NB4 (cell line): ENCODE measurements at regions not wholly inside any gene's neighbourhood (a gene's known extent, or its start where the extent isn't known, plus 50 kb on each side); places are given as distances from the start of the nearest gene placed in this dataset.
A peak's percentile ranks its signal among the peaks of the same experiment; 100 is the strongest.

ENCODE experiments used
- DNase-seq: peaks from one replicate; pipeline ENCODE4 v3.0.0; 2010; ENCODE audit warnings: low read depth
- H3K4me3 ChIP-seq: one replicate; pipeline ENCODE4 v1.5.1; 2011; ENCODE audit warnings: mild to moderate bottlenecking, low read depth, low read length, moderate library complexity
- MYC ChIP-seq: IDR thresholded peaks from 2 replicates; pipeline ENCODE4 v1.6.1; 2011; ENCODE audit warnings: low read depth, low read length
- POLR2A ChIP-seq: IDR thresholded peaks from 2 replicates; pipeline ENCODE4 v1.6.1; 2011; ENCODE audit warnings: mild to moderate bottlenecking; ENCODE audit not compliant: insufficient read length; ENCODE audit errors: extremely low read depth
- TF ChIP-seq, protein P1 (sequence below): IDR thresholded peaks from 2 replicates; pipeline ENCODE4 v1.6.1; 2011; ENCODE audit warnings: low read depth, low read length
- TF ChIP-seq, protein P2 (sequence below): IDR thresholded peaks from one replicate; pipeline ENCODE4 v1.5.1; 2012; ENCODE audit warnings: low read depth, low read length

GRCh38 chrX:39189431-39189830 is 388.2 kb downstream of the MID1IP1 start:
- H3K4me3 ChIP-seq: no peak overlapping the region
- DNase-seq: no peak
- no peak for TF ChIP-seq MYC
- TF ChIP-seq POLR2A: no peak
- TF ChIP-seq, protein P1, sequence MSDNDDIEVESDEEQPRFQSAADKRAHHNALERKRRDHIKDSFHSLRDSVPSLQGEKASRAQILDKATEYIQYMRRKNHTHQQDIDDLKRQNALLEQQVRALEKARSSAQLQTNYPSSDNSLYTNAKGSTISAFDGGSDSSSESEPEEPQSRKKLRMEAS: no peak
- TF ChIP-seq, protein P2, sequence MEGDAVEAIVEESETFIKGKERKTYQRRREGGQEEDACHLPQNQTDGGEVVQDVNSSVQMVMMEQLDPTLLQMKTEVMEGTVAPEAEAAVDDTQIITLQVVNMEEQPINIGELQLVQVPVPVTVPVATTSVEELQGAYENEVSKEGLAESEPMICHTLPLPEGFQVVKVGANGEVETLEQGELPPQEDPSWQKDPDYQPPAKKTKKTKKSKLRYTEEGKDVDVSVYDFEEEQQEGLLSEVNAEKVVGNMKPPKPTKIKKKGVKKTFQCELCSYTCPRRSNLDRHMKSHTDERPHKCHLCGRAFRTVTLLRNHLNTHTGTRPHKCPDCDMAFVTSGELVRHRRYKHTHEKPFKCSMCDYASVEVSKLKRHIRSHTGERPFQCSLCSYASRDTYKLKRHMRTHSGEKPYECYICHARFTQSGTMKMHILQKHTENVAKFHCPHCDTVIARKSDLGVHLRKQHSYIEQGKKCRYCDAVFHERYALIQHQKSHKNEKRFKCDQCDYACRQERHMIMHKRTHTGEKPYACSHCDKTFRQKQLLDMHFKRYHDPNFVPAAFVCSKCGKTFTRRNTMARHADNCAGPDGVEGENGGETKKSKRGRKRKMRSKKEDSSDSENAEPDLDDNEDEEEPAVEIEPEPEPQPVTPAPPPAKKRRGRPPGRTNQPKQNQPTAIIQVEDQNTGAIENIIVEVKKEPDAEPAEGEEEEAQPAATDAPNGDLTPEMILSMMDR: no peak

DNA sequence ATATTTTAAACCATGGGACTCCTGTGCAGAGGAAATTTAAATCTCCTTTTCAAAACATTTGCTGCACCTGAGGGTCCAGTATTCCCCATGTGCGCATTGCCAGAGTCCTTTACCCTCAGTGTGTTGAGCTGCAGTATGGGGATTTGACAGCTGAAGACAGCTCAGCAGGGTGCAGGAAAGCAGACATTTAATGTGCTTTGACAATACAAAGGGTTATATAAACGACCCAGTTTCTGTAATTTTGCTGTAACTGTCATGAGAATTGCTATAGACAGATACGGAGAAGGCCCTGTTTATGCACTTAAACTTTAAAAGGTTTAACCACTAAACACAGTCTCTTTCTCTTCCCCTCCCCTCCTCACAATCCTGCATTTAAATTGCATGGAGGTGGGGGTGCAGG is 393.4 kb downstream of the MID1IP1 start:
- no peak for DNase-seq
- H3K4me3 ChIP-seq: no peak overlapping the region
- TF ChIP-seq POLR2A: no peak

GRCh38 chrX:39195156-39195555 is 393.9 kb downstream of the MID1IP1 start:
- H3K4me3 ChIP-seq: no peak overlapping the region
- peak; percentile 0 for DNase-seq
- TF ChIP-seq, protein P2: no peak
- TF ChIP-seq POLR2A (no peak), MYC (no peak)
- TF ChIP-seq, protein P1: no peak

DNA sequence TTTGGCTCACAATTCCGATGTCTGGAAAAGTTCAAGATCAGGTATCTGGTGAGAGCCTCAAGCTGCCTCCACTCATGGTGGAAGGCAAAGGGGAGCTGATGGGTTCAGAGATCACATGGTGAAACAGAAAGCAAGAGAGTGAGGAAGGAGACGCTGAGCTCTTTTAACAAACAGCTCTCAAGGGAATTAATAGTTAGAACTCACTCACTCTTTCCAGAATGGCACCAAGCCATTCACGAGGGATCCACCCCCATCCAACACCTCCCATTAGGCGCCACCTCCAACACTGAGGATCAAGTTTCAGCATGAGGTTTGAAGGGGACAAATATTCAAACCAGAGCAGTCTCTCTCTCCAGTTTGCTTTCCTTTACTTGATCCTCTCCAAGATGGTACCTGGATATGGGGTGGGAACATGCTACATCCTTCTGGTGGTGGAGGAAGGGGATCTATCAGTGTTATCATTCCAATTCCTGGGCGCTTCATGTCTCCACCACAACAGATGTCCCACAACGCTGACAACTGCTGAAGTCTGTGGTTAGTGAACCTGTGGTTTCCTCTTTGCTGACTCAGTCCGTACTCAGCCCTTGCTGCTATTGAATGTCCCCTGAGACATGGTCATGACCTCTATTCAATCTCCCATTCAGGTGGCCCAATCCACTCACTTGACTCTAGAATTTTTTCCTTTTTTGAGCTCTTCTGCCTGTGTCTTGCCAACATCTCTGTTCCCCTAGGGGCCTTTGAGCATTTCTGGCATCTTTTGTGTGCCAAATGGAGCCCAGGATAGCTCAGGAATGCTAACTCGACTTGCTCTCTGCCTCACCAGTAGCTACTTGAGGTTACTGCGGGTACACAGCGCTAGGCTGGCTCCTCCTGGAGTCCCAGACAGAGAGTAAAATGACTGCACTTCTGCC is 395.2 kb downstream of the MID1IP1 start:
- DNase-seq: peak; percentile 90
- no peak overlapping the region for H3K4me3 ChIP-seq
- TF ChIP-seq, protein P2: no peak
- 0 out of 2 replicates have a peak, but pooled peaks have one; percentile 6 for TF ChIP-seq MYC
- TF ChIP-seq, protein P1: peak; percentile 50

DNA sequence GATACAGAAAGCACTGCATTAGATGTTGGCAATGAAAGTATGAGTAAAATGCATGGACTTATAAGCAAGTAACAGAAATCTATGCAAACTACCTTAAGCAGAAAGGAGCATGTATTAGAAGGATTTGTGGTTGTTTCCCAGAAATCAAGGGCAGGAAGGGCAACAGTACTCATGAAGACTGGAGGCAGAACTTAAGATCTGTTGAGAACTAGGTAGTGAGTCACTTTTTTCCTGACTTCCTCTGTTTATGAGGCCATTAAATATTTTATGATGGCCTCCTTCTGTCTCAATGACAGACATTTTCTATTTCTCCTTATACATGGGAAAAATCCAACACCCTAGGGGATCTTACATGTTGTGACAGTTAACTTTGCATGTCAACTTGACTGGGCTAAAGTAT is 398.2 kb downstream of the MID1IP1 start:
- TF ChIP-seq MYC (no peak), POLR2A (no peak)
- TF ChIP-seq, protein P1: no peak
- TF ChIP-seq, protein P2: no peak
- peak; percentile 1 for DNase-seq
- H3K4me3 ChIP-seq: no peak overlapping the region

GRCh38 chrX:39201305-39201990 is 400.2 kb downstream of the MID1IP1 start:
- TF ChIP-seq, protein P1: no peak
- TF ChIP-seq POLR2A (no peak), MYC (no peak)
- TF ChIP-seq, protein P2: no peak
- peak; percentile 28 for DNase-seq
- no peak overlapping the region for H3K4me3 ChIP-seq
